ENCODE measurements at regions not wholly inside any gene's neighbourhood (a gene's known extent, or its start where the extent isn't known, plus 50 kb on each side); places are given as distances from the start of the nearest gene placed in this dataset.

GRCh38 chr4:108325561-108325960 is 156.8 kb upstream of the LEF1 start:
- DNase-seq: no peak

GRCh38 chr4:108324450-108324849 is 155.7 kb upstream of the LEF1 start:
- no peak for DNase-seq

GRCh38 chr4:108322497-108322896 is 153.8 kb upstream of the LEF1 start:
- DNase-seq: no peak

- DNase-seq: no peak
Measured at GRCh38 chr4:108320061-108320460, 151.3 kb upstream of the LEF1 start.

GRCh38 chr4:108317377-108317776 is 148.6 kb upstream of the LEF1 start:
- no peak for DNase-seq

- no peak for DNase-seq
Measured at GRCh38 chr4:108315694-108316093, 147.0 kb upstream of the LEF1 start.

- DNase-seq: no peak
Measured at GRCh38 chr4:108314900-108315589, 146.3 kb upstream of the LEF1 start.

- DNase-seq: no peak
Measured at GRCh38 chr4:108313546-108314339, 145.0 kb upstream of the LEF1 start.

GRCh38 chr4:108311313-108311712 is 142.6 kb upstream of the LEF1 start:
- DNase-seq: no peak

GRCh38 chr4:108303488-108304177 is 134.9 kb upstream of the LEF1 start:
- no peak for DNase-seq

GRCh38 chr4:108301545-108302251 is 133.0 kb upstream of the LEF1 start:
- DNase-seq: no peak

GRCh38 chr4:108297605-108298004 is 128.9 kb upstream of the LEF1 start:
- DNase-seq: no peak

GRCh38 chr4:108292229-108292628 is 123.5 kb upstream of the LEF1 start:
- no peak for DNase-seq

- no peak for DNase-seq
Measured at GRCh38 chr4:108291137-108291536, 122.4 kb upstream of the LEF1 start.

GRCh38 chr4:108287834-108288413 is 119.2 kb upstream of the LEF1 start:
- no peak for DNase-seq

- no peak for DNase-seq
Measured at GRCh38 chr4:108280072-108280471, 111.3 kb upstream of the LEF1 start.

- DNase-seq: no peak
Measured at GRCh38 chr4:108276690-108277089, 108.0 kb upstream of the LEF1 start.

GRCh38 chr4:108272986-108273385 is 104.3 kb upstream of the LEF1 start:
- DNase-seq: no peak

- DNase-seq: no peak
Measured at GRCh38 chr4:108272561-108272960, 103.8 kb upstream of the LEF1 start.

- no peak for DNase-seq
Measured at GRCh38 chr4:108272046-108272445, 103.3 kb upstream of the LEF1 start.

- DNase-seq: no peak
Measured at GRCh38 chr4:108270466-108271450, 102.0 kb upstream of the LEF1 start.

- DNase-seq: no peak
Measured at GRCh38 chr4:108264693-108265092, 96.0 kb upstream of the LEF1 start.

All from activated naive CD4-positive, alpha-beta T cell (primary cell).